HL-60 (cell line): ENCODE measurements at regions not wholly inside any gene's neighbourhood (a gene's known extent, or its start where the extent isn't known, plus 50 kb on each side); places are given as distances from the start of the nearest gene placed in this dataset.

ENCODE experiments used
- DNase-seq, 2 experiments: peaks; one replicate each; pipeline ENCODE4 v3.0.0-alpha.2; 2010 to 2020; ENCODE audit warnings: low read depth in 1 of 2, low spot score in 1 of 2
- H3K27ac ChIP-seq: fragments of 250-450 bp; sonication (Bioruptor Pico); replicated peaks from 2 replicates; pipeline ENCODE4 v1.5.1; 2020; ENCODE audit warnings: mild to moderate bottlenecking, moderate library complexity
- H3K27me3 ChIP-seq: fragments of 250-450 bp; sonication (Bioruptor Pico); 2 replicates; pipeline ENCODE4 v1.5.1; 2021; ENCODE audit warnings: mild to moderate bottlenecking, moderate library complexity; ENCODE audit not compliant: insufficient read depth, poor library complexity, severe bottlenecking
- H3K4me3 ChIP-seq: replicated peaks from 2 replicates; pipeline ENCODE4 v1.5.1; 2011; ENCODE audit warnings: mild to moderate bottlenecking, control low read depth, low read length; ENCODE audit not compliant: insufficient read depth
- GABPA ChIP-seq: IDR thresholded peaks from 2 replicates; pipeline ENCODE4 v1.6.1; 2012; ENCODE audit warnings: low read depth
- POLR2AphosphoS5 ChIP-seq: IDR thresholded peaks from 2 replicates; pipeline ENCODE4 v1.6.1; 2012; ENCODE audit warnings: low read depth
- SPI1 ChIP-seq: IDR thresholded peaks from 2 replicates; pipeline ENCODE4 v1.6.1; 2012; ENCODE audit warnings: low read depth, mild to moderate bottlenecking, borderline replicate concordance
- TF ChIP-seq, protein P1 (sequence below): IDR thresholded peaks from 2 replicates; pipeline ENCODE4 v1.6.1; 2012; ENCODE audit warnings: low read depth; ENCODE audit not compliant: insufficient replicate concordance
- TF ChIP-seq, protein P2 (sequence below): IDR thresholded peaks from one replicate; pipeline ENCODE4 v1.5.1; 2011; ENCODE audit warnings: low read length, control low read depth, inconsistent platforms; ENCODE audit not compliant: insufficient read depth

DNA sequence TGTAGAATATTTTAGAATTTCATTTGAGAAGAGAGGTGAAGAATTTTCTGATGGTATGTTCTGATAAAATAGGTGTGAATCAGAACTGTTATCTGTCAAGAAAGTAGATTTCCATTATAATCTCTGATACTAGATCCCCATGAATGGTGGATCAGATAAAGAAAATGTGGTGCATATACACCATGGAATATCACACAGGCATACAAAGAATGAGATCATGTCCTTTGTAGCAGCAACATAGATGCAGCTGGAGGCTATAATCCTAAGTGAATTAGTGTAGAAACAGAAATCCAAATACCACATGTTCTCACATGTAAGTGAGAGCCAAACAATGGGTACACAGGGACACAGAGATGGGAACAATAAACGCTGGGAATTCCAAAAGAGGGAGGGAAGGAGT is 372.0 kb upstream of the ATP2B1 start:
- no peak for DNase-seq
- TF ChIP-seq, protein P1, sequence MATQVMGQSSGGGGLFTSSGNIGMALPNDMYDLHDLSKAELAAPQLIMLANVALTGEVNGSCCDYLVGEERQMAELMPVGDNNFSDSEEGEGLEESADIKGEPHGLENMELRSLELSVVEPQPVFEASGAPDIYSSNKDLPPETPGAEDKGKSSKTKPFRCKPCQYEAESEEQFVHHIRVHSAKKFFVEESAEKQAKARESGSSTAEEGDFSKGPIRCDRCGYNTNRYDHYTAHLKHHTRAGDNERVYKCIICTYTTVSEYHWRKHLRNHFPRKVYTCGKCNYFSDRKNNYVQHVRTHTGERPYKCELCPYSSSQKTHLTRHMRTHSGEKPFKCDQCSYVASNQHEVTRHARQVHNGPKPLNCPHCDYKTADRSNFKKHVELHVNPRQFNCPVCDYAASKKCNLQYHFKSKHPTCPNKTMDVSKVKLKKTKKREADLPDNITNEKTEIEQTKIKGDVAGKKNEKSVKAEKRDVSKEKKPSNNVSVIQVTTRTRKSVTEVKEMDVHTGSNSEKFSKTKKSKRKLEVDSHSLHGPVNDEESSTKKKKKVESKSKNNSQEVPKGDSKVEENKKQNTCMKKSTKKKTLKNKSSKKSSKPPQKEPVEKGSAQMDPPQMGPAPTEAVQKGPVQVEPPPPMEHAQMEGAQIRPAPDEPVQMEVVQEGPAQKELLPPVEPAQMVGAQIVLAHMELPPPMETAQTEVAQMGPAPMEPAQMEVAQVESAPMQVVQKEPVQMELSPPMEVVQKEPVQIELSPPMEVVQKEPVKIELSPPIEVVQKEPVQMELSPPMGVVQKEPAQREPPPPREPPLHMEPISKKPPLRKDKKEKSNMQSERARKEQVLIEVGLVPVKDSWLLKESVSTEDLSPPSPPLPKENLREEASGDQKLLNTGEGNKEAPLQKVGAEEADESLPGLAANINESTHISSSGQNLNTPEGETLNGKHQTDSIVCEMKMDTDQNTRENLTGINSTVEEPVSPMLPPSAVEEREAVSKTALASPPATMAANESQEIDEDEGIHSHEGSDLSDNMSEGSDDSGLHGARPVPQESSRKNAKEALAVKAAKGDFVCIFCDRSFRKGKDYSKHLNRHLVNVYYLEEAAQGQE, result no peak
- TF ChIP-seq, protein P2, sequence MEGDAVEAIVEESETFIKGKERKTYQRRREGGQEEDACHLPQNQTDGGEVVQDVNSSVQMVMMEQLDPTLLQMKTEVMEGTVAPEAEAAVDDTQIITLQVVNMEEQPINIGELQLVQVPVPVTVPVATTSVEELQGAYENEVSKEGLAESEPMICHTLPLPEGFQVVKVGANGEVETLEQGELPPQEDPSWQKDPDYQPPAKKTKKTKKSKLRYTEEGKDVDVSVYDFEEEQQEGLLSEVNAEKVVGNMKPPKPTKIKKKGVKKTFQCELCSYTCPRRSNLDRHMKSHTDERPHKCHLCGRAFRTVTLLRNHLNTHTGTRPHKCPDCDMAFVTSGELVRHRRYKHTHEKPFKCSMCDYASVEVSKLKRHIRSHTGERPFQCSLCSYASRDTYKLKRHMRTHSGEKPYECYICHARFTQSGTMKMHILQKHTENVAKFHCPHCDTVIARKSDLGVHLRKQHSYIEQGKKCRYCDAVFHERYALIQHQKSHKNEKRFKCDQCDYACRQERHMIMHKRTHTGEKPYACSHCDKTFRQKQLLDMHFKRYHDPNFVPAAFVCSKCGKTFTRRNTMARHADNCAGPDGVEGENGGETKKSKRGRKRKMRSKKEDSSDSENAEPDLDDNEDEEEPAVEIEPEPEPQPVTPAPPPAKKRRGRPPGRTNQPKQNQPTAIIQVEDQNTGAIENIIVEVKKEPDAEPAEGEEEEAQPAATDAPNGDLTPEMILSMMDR, result no peak
- TF ChIP-seq GABPA (no peak), POLR2AphosphoS5 (no peak), SPI1 (no peak)
- no peak overlapping the region for H3K4me3 ChIP-seq
- no peak overlapping the region for H3K27ac ChIP-seq
- H3K27me3 ChIP-seq, result no peaks in the 10 kb centered on the region

DNA sequence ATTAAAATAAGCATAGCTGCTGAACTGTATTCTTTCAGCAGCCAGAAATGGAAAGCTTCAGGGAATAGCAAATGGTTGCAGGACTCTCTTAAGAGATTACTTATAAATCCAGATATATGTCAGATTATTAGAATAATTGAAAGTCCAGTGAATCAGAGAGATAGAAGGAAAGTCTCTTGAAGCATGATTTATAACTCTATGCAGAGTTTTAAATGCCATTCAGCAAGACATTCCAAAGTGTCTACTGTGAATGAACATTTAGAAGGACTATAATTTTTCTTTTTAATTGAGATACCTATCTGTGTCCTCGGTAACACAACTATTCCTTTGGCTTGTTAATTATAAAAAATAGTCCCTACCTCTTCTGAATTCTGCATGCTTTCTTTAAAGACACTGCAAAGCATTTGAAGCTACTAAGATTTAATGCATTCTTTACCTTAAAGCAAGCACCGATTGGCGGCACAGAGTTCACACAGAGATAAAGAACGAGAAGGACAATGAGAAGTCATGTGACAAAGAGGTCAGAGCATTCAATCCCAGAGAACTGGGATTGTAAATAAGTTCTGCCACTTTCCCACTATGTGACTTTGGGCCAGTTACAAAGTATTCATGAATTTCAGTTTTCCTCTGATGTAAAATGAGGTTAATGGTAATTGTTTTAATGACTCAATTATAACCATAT is 371.0 kb upstream of the ATP2B1 start:
- Histone ChIP-seq H3K4me3 (no peak overlapping the region), H3K27me3 (no peaks in the 10 kb centered on the region), H3K27ac (no peak overlapping the region)
- DNase-seq, result no peak
- no peak for TF ChIP-seq POLR2AphosphoS5
- no peak for TF ChIP-seq SPI1
- TF ChIP-seq, protein P1, result no peak
- TF ChIP-seq, protein P2, result no peak
- TF ChIP-seq GABPA, result no peak

DNA sequence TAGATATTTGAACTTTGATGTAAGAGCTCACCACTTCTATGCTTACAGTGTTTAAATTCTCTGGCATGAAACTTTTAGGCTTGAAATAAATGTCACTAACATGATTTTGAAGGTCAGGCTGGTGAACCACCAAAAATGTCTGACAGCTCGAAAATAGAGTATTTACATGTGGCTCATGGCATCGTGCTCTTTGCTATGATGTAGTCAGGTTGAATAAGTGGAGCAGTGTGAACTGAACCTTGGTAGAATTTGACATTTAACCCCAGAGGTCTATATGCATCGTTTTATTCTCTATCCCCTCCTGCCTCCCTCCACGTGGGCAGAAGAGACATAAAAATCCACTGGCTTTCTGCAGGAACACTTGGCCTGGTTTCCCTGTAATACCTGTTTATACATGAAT is 369.7 kb upstream of the ATP2B1 start:
- H3K4me3 ChIP-seq, result no peak overlapping the region
- H3K27me3 ChIP-seq, result no peaks in the 10 kb centered on the region
- H3K27ac ChIP-seq, result no peak overlapping the region
- TF ChIP-seq, protein P2, result no peak
- TF ChIP-seq POLR2AphosphoS5 (no peak), GABPA (no peak), SPI1 (no peak)
- TF ChIP-seq, protein P1, result no peak
- no peak for DNase-seq
